HPDE6-E6E7 (cell line): ENCODE measurements at regions not wholly inside any gene's neighbourhood (a gene's known extent, or its start where the extent isn't known, plus 50 kb on each side); places are given as distances from the start of the nearest gene placed in this dataset.
A peak's percentile ranks its signal among the peaks of the same experiment; 100 is the strongest.

Source experiments
- DNase-seq: peaks from one replicate; pipeline ENCODE4 v3.0.0; 2011; ENCODE audit warnings: missing footprints; ENCODE audit errors: extremely low spot score

DNA sequence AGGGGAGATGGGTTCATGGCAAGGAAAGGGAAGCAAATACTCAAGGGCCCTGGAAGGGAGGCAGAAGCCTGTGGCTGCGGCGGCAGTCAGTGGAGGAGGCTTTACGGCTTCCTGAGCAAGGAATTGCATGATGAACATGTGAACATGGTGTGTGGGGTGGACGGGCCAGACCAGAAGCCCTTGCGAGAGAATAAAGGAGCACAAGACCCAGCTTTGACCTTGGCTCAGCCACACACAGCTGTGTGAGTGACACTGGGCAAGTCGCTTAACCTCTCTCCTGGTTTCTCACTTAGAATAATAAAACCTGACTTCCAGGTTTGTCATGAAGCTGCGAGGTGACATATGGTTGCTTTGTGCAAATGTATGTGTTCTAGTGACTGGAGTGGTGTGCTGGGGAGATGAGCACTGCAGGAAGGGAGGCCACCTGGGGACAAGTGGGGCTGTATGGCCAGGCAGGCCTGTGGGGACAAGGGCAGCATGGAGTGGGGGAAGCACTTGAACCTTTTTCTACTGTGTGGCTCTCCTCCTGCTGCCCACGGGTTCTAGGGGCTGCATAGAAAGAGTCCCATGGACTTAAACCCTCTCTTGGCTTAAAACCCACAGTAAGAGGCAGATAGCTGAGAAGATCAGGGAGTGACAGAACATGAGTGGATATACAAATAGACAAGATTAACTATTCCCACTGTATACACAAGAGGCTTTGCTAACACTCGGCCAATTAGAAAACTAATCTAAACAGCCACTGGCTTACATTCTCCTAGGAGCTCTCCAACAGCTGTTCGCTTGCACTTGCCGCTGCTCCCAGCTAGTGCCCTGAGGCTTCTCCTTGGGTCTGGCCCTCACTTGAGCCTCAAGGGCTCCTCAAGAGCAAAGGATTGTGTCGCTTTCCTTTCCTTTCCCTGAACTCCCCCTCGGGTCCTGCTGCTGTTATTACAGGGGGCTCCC, 67.3 kb upstream of the CDON start:
- no peak for DNase-seq

DNA sequence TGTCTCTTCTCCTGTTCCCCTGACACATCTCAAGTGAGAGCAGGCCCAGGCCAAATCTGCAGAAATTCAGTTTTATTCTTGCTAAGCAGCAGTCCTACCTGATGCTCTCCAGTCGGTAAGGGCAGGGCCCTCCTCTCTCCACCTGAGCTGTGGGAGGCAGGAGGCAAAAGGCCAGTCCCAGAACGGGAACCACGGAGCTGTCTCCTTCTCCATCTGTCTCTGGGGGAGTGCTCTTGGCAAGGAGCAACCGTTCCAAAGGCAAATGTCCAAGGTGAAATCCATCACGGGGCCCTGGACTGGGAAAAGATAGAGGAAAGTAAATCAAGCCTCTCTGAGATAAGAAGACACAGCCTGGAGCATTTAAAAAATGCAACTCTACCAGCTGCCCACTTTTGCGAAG, 65.2 kb upstream of the CDON start:
- DNase-seq = no peak

- no peak for DNase-seq
These were observed 64.7 kb upstream of the CDON start for GRCh38 chr11:126127284-126127845.

GRCh38 chr11:126124231-126124661, 61.6 kb upstream of the CDON start:
- no peak for DNase-seq

GRCh38 chr11:126123686-126124085, 61.0 kb upstream of the CDON start:
- DNase-seq = no peak

DNA sequence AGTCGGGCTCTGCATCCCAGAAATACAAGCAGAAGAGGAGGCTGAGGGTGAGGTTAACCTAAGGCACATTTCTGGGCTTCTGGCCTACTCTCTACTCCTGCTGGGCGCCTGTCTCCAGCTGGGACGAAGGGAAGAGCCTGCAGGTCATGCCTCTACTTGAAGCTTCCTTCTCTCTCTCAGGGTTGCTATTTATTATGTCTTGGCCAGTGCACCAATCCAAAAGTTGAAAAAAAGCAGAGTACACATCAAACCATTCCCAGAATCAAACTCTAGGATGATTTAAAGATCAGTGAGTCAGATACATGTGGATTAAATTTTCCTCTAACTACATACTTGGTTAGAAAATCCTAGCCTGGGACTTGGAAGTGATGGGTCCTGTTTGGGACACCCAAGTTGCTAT, 60.2 kb upstream of the CDON start:
- DNase-seq = no peak

DNA sequence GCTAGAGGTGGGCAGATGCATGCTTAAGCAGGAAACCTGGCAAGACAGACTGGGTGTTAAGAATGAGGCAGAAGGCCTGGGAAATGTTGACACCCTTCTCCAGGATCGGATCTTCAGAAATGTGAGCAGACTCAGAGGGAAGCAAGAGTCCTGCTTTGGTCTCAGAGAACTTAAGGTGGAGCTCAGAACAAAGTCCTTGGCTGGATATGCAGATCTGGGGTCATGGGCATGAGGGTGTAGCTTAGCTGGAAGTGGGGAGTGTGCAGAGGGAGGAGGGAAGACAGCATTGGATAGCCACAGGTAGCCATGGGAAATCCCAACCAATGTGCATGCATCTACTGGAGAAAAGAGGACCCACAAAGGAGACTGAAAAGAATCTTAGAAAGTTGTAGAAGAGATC, 58.6 kb upstream of the CDON start:
- no peak for DNase-seq

DNA sequence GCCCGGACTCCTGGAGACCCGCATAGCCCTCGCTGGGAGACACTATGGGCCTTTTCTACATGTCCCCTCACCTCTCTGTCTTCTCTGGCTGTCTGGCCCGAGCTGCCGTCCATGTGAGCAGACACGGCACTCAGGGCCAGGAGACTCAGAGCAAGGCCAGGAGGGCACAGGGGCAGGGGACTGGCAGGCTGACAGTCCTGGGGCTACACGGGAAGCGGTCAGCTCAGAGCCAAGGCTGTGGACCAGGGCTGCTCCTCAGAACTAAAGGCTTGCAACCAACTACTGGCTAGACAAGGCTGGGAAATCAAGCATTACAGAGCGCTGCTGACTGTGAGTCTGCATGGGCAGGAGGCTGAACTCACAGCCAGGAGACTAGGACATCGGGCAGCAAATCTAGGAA, 56.1 kb upstream of the CDON start:
- no peak for DNase-seq

GRCh38 chr11:126115816-126116331, 53.2 kb upstream of the CDON start:
- DNase-seq = peak; percentile 32

DNA sequence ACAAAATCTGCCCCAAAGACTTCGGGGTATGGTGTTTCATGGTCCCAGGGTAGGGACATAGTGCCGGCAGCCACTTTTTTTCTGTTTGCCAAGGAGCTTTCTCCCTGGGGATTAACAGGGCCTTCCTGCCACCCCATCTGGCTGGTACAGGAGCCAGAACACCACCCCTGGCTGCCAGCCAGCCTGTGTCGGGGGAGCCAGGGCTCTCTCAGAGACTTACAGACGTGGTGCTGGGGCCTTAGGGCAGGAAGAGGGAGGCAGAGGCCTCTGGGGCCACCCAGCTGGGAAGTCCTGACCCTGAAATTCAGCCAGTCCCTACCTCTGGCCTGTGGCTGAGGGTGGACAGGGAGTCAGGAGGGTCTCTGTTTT, 52.4 kb upstream of the CDON start:
- no peak for DNase-seq

DNA sequence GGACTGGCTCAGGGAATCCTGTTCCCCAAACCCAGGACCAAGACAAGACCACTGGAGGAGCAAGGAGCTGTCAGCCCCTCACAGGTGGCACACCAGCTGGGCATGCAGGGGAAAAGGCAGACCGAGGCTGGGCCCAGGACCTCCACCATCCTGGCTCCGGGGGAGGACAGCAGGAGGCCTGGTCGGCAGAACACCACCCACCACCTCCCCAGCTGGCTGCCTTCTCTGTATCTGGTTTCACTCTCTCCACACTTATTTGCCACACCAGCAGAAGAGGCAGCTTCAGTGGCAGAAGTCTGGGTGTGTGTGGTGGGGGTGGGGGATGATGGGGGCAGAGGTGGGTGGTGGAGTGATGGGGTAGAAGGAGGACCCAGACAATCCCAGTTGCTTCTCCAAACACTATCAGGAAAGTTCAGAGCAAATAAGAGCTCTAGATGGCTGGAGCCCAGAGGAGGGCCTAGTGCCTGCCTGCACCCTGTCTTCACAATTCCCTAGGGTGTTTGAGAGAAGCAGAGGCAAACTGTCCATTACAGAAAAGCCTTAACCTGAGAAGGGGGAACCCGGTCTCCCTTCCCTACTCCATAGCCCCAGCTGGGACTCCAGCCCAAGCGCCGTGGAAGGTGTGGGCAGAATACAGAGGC, 51.9 kb upstream of the CDON start:
- DNase-seq = no peak

GRCh38 chr11:126113963-126114362, 51.3 kb upstream of the CDON start:
- no peak for DNase-seq

DNA sequence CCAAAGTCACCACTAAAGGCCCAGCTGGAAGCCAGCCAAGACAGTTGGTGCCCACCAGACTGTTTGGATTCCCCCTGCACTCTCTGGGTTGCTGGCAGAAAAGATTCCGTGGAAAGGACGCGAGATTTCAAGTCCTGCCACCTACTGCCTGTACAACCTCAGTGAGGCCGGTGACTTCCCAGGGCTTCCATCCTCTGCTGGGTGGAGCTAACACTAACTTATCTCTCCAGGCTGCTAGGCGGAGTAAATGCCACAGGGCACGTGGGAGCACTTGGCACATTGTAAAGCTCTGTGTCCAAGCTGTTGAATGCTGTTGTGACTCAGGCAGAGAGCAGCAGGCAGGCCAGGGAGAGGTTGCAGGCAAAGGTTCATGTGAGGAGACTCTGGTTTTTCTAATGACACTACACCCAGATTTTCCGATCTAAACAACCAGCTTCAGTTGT, 50.9 kb upstream of the CDON start:
- DNase-seq = peak; percentile 79

DNA sequence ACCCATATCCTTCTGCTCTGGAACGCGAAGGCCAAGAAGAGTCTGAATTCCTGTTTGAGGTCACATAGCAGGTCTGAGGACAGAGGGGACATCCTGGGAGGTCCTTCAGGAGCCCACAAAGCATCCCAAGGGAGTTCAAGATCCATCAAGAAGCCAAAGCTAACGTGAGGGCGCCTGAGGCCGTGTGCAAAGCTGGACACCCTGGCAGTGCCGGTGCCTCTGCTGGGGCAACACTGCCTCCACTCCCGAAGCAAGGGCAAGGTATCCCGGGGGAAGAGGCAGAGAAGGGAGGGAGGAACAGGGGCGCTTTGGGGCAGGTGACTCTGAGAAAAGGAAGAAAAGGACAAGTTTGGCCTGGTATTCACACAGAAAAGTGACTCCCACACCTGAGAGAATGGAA, 50.3 kb upstream of the CDON start:
- DNase-seq = no peak

DNA sequence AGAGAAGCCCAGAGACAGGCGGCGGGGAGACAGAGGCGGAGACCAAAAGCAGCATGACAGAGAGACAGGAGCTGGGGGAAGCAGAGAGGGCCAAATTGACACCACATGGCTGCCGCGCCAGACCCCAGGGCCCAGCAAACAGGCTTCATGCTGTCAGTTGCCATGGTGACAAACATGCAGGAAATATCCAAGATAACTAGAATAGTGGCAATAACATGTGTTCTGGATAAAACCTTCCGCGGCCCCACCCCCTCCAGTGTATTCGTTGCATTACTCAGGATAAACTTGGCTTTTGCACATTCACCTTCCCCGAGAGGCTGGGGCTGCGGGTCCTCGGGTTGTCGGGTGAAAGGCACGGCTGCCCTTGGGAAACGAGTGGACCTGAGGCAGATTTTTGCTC, 49.9 kb upstream of the CDON start:
- no peak for DNase-seq
